ENCODE measurements at regions not wholly inside any gene's neighbourhood (a gene's known extent, or its start where the extent isn't known, plus 50 kb on each side); places are given as distances from the start of the nearest gene placed in this dataset.

- no peak for TF ChIP-seq CTCF (IDR thresholded peaks at IDR 0.05)
- TF ChIP-seq POLR2A (IDR thresholded peaks at IDR 0.05), result no peak
These were observed 111.4 kb upstream of the TEX51 start for GRCh38 chr2:126787289-126787688.
